ENCODE measurements at regions not wholly inside any gene's neighbourhood (a gene's known extent, or its start where the extent isn't known, plus 50 kb on each side); places are given as distances from the start of the nearest gene placed in this dataset.

DNA sequence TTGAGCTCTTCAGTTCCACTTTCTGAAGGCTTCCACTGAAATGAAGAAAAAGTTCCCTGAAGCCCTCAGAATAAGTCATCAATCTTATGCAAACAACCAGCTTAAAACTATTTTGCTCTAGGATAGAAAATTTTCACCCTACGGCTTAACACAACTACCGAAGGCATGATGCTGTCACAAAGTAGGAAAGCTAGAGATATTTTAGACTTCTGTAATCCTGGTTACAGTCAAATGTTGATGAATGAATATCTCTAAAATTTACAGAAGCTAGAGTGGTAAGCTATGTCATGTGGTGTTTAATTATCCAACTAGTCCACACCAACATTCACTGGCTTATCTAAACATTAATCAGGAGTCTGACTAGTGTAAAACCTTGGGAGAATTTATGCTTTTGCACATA lies 197.9 kb downstream of the SUCLA2 start:
- no peak overlapping the region for H3K27ac ChIP-seq
- H3K36me3 ChIP-seq: no peaks in the 10 kb centered on the region
- no peaks in the 10 kb centered on the region for H3K4me1 ChIP-seq
- intact Hi-C loops (cut with DNase I): no loop called here
- DNase-seq: no peak
- TF ChIP-seq, protein P1, sequence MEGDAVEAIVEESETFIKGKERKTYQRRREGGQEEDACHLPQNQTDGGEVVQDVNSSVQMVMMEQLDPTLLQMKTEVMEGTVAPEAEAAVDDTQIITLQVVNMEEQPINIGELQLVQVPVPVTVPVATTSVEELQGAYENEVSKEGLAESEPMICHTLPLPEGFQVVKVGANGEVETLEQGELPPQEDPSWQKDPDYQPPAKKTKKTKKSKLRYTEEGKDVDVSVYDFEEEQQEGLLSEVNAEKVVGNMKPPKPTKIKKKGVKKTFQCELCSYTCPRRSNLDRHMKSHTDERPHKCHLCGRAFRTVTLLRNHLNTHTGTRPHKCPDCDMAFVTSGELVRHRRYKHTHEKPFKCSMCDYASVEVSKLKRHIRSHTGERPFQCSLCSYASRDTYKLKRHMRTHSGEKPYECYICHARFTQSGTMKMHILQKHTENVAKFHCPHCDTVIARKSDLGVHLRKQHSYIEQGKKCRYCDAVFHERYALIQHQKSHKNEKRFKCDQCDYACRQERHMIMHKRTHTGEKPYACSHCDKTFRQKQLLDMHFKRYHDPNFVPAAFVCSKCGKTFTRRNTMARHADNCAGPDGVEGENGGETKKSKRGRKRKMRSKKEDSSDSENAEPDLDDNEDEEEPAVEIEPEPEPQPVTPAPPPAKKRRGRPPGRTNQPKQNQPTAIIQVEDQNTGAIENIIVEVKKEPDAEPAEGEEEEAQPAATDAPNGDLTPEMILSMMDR (IDR thresholded peaks at IDR 0.05): no peak
- whole genome bisulfite sequencing, 2 donors: 92 to 99% methylated on average over 2 of the region's 2 CpGs
- no peak for ATAC-seq
- H3K9me3 ChIP-seq: peaks cover 0 to 9% (median 0%) of the 10 kb centered on the region in 11 donors
- H3K4me3 ChIP-seq: no peak overlapping the region
- H3K27me3 ChIP-seq: no peaks in the 10 kb centered on the region

DNA sequence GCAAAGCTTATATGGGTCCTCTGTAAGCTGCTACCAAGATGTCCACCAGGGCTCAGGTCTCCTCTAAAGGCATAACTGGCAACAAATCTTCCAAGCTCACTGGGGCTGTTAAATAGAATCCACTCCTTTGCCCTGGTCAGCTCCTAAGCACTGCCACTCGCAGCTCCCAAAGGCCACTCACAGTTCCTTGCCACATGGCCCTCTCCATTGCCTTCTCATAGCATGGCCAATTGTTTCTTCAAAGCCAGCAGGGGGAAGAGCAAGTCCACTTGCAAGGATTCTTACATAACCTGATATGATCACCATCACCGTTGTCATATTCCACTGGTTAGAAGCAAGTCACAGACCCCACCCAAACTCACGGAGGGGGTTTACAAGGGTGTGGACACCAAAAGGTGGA lies 199.5 kb downstream of the SUCLA2 start:
- no peak for DNase-seq
- WGBS, 2 donors: 90 to 92% methylated on average over 3 of the region's 3 CpGs
- H3K27me3 ChIP-seq: no peaks in the 10 kb centered on the region
- H3K4me3 ChIP-seq: no peak overlapping the region
- peaks cover 0 to 9% (median 0%) of the 10 kb centered on the region in 11 donors for H3K9me3 ChIP-seq
- intact Hi-C loops (cut with DNase I): no loop called here
- no peak for ATAC-seq
- no peaks in the 10 kb centered on the region for H3K36me3 ChIP-seq
- no peak overlapping the region for H3K27ac ChIP-seq
- TF ChIP-seq, protein P1 (IDR thresholded peaks at IDR 0.05): no peak
- H3K4me1 ChIP-seq: no peaks in the 10 kb centered on the region

DNA sequence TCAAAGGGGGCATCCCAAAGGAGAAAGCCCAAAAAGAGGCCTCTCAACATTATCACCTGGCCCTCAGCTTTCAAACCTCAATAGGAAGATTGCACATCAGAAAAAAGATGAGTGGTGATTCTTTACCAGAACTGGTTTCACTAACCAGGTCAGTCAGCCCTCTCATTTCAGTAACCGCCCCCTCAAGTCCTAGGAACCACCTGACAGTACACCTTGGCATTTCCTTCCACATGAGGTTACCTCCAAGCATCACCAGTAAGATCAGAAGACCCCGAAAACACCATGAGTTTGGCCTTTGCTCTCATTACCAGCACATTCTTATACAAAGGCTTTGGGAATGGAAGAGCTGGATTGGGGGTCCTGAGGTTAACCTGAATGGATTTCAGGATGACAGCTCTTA lies 200.5 kb downstream of the SUCLA2 start:
- H3K27ac ChIP-seq: no peak overlapping the region
- H3K27me3 ChIP-seq: no peaks in the 10 kb centered on the region
- ATAC-seq (no peak), DNase-seq (no peak)
- intact Hi-C loops (cut with DNase I): no loop called here
- no peaks in the 10 kb centered on the region for H3K4me1 ChIP-seq
- TF ChIP-seq, protein P1 (IDR thresholded peaks at IDR 0.05): no peak
- H3K36me3 ChIP-seq: no peaks in the 10 kb centered on the region
- WGBS, 2 donors: 89 to 98% methylated on average over 2 of the region's 2 CpGs
- H3K4me3 ChIP-seq: no peak overlapping the region
- peaks cover 0 to 9% (median 0%) of the 10 kb centered on the region in 11 donors for H3K9me3 ChIP-seq

DNA sequence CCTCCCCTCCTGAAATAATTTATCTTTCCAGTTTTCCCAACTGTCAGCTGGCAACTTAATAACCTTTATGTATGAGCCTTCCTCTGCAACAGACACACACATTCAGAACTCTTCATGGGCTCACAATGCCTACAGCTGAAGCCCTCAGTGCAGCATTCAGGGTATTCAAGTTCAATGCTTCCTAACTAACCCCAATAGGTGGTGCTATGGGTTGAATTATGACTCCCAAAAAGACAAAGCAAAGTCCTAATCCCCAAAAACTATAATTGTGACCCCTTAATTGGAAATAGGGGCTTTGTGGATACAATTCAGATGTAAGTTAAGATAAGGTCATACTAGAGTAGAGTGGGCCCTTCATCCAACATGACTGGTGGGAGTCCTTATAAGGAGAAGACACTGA lies 202.2 kb downstream of the SUCLA2 start:
- H3K4me3 ChIP-seq: no peak overlapping the region
- TF ChIP-seq, protein P1 (IDR thresholded peaks at IDR 0.05): peak in 6 of 9 donors; percentile 10 to 32 (median 20)
- no peaks in the 10 kb centered on the region for H3K4me1 ChIP-seq
- no peak for DNase-seq
- H3K36me3 ChIP-seq: no peaks in the 10 kb centered on the region
- intact Hi-C loops (cut with DNase I): no loop called here
- H3K9me3 ChIP-seq: peaks cover 0 to 9% (median 0%) of the 10 kb centered on the region in 11 donors
- H3K27me3 ChIP-seq: peaks cover 0 to 4% (median 0%) of the 10 kb centered on the region in 7 donors
- ATAC-seq: no peak
- no peak overlapping the region for H3K27ac ChIP-seq
